IMR-90 (cell line): ENCODE measurements at regions not wholly inside any gene's neighbourhood (a gene's known extent, or its start where the extent isn't known, plus 50 kb on each side); places are given as distances from the start of the nearest gene placed in this dataset.

ENCODE experiments used
- ATAC-seq: fragments of 200-7000 bp; cut with Tn5 transposase; 2 replicates; pipeline ENCODE4 v1.9.1; 2020; ENCODE audit warnings: low read depth, mild to moderate bottlenecking, moderate library complexity
- BruUV-seq: library from RNA; stranded (reverse); fragments of 400-500 nt; replicated peaks from 2 replicates; lab custom pipeline; 2021; lab: Mats Ljungman, UMichigan
- CTCF ChIA-PET: fragments of 300-600 bp; formaldehyde crosslinking; extraction: SDS; loops from one replicate; lab custom pipeline; 2021; ENCODE audit warnings: antibody characterized with exemption; lab: Yijun Ruan, JAX
- POLR2A ChIA-PET: fragments of 300-600 bp; sonication (Branson Sonifier 250); formaldehyde crosslinking; loops from one replicate; lab custom pipeline; 2022; ENCODE audit warnings: antibody characterized with exemption; ENCODE audit not compliant: unreplicated experiment; lab: Charles Lee
- DNase-seq: peaks from one replicate; pipeline ENCODE4 v3.0.0; 2013
- H2AFZ ChIP-seq: replicated peaks from 2 replicates; pipeline ENCODE3; 2013; ENCODE audit warnings: low read length, mild to moderate bottlenecking; ENCODE audit not compliant: poor library complexity
- H2AK5ac ChIP-seq: 2 replicates; pipeline ENCODE4 v1.6.1; 2013; ENCODE audit warnings: low read depth, low read length, inconsistent platforms
- H2AK9ac ChIP-seq: replicated peaks from 2 replicates; pipeline ENCODE3; 2013; ENCODE audit warnings: mild to moderate bottlenecking, low read depth, low read length, moderate library complexity; ENCODE audit not compliant: poor library complexity
- H2BK120ac ChIP-seq: 2 replicates; pipeline ENCODE4 v1.6.1; 2013; ENCODE audit warnings: low read depth, low read length, inconsistent platforms
- H2BK15ac ChIP-seq: 3 replicates; pipeline ENCODE4 v1.6.1; 2013; ENCODE audit warnings: low read depth, low read length, inconsistent platforms
- H2BK20ac ChIP-seq: 2 replicates; pipeline ENCODE4 v1.6.1; 2013; ENCODE audit warnings: low read depth, mild to moderate bottlenecking, inconsistent platforms, low read length, moderate library complexity
- H2BK5ac ChIP-seq: 2 replicates; pipeline ENCODE4 v1.6.1; 2013; ENCODE audit warnings: mild to moderate bottlenecking, low read depth, low read length, inconsistent platforms; ENCODE audit not compliant: poor library complexity, severe bottlenecking
- H3K14ac ChIP-seq: replicated peaks from 2 replicates; pipeline ENCODE4 v1.6.1; 2013; ENCODE audit warnings: low read depth, low read length, inconsistent platforms
- H3K18ac ChIP-seq: 2 replicates; pipeline ENCODE4 v1.6.1; 2013; ENCODE audit warnings: low read depth, low read length, control low read depth
- H3K23ac ChIP-seq: 2 replicates; pipeline ENCODE4 v1.6.1; 2013; ENCODE audit warnings: low read depth, low read length, inconsistent platforms
- H3K27ac ChIP-seq: 2 replicates; pipeline ENCODE4 v1.5.1; 2013; ENCODE audit warnings: mild to moderate bottlenecking, control low read depth, low read length; ENCODE audit not compliant: insufficient read depth
- H3K27me3 ChIP-seq: 2 replicates; pipeline ENCODE4 v1.6.1; 2013; ENCODE audit warnings: low read length; ENCODE audit not compliant: control insufficient read depth, insufficient read depth
- H3K36me3 ChIP-seq: 2 replicates; pipeline ENCODE4 v1.6.1; 2013; ENCODE audit warnings: low read length, mixed read lengths; ENCODE audit not compliant: control insufficient read depth, insufficient read depth
- H3K4ac ChIP-seq: 2 replicates; pipeline ENCODE4 v1.6.1; 2013; ENCODE audit warnings: low read depth, low read length, inconsistent platforms
- H3K4me1 ChIP-seq: 2 replicates; pipeline ENCODE4 v1.6.1; 2013; ENCODE audit warnings: low read length, mixed read lengths; ENCODE audit not compliant: control insufficient read depth, insufficient read depth
- H3K4me2 ChIP-seq: 2 replicates; pipeline ENCODE4 v1.6.1; 2013; ENCODE audit warnings: low read depth, mild to moderate bottlenecking, control low read depth, low read length, moderate library complexity
- H3K4me3 ChIP-seq: 2 replicates; pipeline ENCODE4 v1.5.1; 2013; ENCODE audit warnings: low read depth, mild to moderate bottlenecking, control low read depth, low read length, moderate library complexity; ENCODE audit not compliant: insufficient read depth
- H3K56ac ChIP-seq: 2 replicates; pipeline ENCODE4 v1.6.1; 2013; ENCODE audit warnings: low read length, inconsistent platforms; ENCODE audit not compliant: insufficient read depth; ENCODE audit errors: extremely low read depth
- H3K79me1 ChIP-seq, 2 experiments: 2 replicates each; pipeline ENCODE4 v1.6.1; 2013; ENCODE audit warnings: low read length in 2 of 2, inconsistent platforms in 1 of 2, low read depth in 1 of 2
- H3K9ac ChIP-seq: 2 replicates; pipeline ENCODE4 v1.6.1; 2013; ENCODE audit warnings: low read depth, low read length, control low read depth
- H3K9me1 ChIP-seq: 2 replicates; pipeline ENCODE4 v1.6.1; 2013; ENCODE audit warnings: low read length, inconsistent platforms; ENCODE audit not compliant: insufficient read depth
- H3K9me3 ChIP-seq: 2 replicates; pipeline ENCODE4 v1.6.1; 2013; ENCODE audit warnings: low read length; ENCODE audit not compliant: control insufficient read depth, insufficient read depth
- H4K20me1 ChIP-seq: 2 replicates; pipeline ENCODE4 v1.6.1; 2013; ENCODE audit warnings: low read length, inconsistent platforms; ENCODE audit not compliant: insufficient read depth
- H4K5ac ChIP-seq: 2 replicates; pipeline ENCODE4 v1.6.1; 2013; ENCODE audit warnings: mild to moderate bottlenecking, low read depth, low read length, control low read depth
- H4K8ac ChIP-seq, 2 experiments: 2 replicates each; pipeline ENCODE4 v1.6.1; 2013; ENCODE audit warnings: low read depth in 2 of 2, low read length in 2 of 2, control low read depth in 1 of 2, inconsistent platforms in 1 of 2
- H4K91ac ChIP-seq: 2 replicates; pipeline ENCODE4 v1.6.1; 2013; ENCODE audit warnings: low read depth, low read length, inconsistent platforms; ENCODE audit not compliant: insufficient read depth
- BHLHE40 ChIP-seq: fragments of 150-350 bp; IDR thresholded peaks from 2 replicates; pipeline ENCODE4 v1.6.1; 2016; ENCODE audit warnings: mild to moderate bottlenecking, low read depth, low read length
- CEBPB ChIP-seq: IDR thresholded peaks from 2 replicates; pipeline ENCODE4 v1.6.1; 2012; ENCODE audit warnings: low read depth, low read length, improper control_type of control experiment
- CHD1 ChIP-seq: IDR thresholded peaks from 2 replicates; pipeline ENCODE4 v1.6.1; 2012; ENCODE audit warnings: low read depth, low read length, improper control_type of control experiment
- ELK1 ChIP-seq: fragments of 150-350 bp; IDR thresholded peaks from 2 replicates; pipeline ENCODE4 v1.6.1; 2016; ENCODE audit warnings: low read depth, mild to moderate bottlenecking, low read length, moderate library complexity, borderline replicate concordance
- FOS ChIP-seq: fragments of 150-350 bp; IDR thresholded peaks from 2 replicates; pipeline ENCODE4 v1.6.1; 2016; ENCODE audit warnings: low read depth, low read length
- MAZ ChIP-seq: IDR thresholded peaks from 2 replicates; pipeline ENCODE4 v1.6.1; 2012; ENCODE audit warnings: low read depth, mild to moderate bottlenecking, low read length, improper control_type of control experiment, moderate library complexity, borderline replicate concordance
- MXI1 ChIP-seq: IDR thresholded peaks from 2 replicates; pipeline ENCODE4 v1.6.1; 2012; ENCODE audit warnings: low read depth, mild to moderate bottlenecking, low read length, moderate library complexity, borderline replicate concordance
- NFE2L2 ChIP-seq: fragments of 150-350 bp; IDR thresholded peaks from 2 replicates; pipeline ENCODE4 v1.6.1; 2016; ENCODE audit warnings: low read depth, mild to moderate bottlenecking, low read length
- RCOR1 ChIP-seq: IDR thresholded peaks from 2 replicates; pipeline ENCODE4 v1.6.1; 2012; ENCODE audit warnings: mild to moderate bottlenecking, low read length, improper control_type of control experiment; ENCODE audit not compliant: insufficient replicate concordance
- RFX5 ChIP-seq: IDR thresholded peaks from 2 replicates; pipeline ENCODE4 v1.8.0; 2012; ENCODE audit warnings: low read depth, mild to moderate bottlenecking, low read length, moderate library complexity
- WGBS, 2 experiments: methylation state at CpG; one replicate each; pipeline versions ENCODE4 v1.1.5 to v1.1.7; 2013; ENCODE audit warnings: missing lambda C conversion rate in 2 of 2; ENCODE audit not compliant: insufficient read length in 1 of 2; ENCODE audit errors: extremely low coverage in 2 of 2; 5-methylcytosine and 5-hydroxymethylcytosine counted together
- dilution Hi-C: fragments of 300-500 bp; cut with HindIII; formaldehyde crosslinking; loops from one replicate; pipeline ENCODE4 v1.14.3; 2018; ENCODE audit warnings: low sequenced_read_pairs; ENCODE audit not compliant: unreplicated experiment
- in situ Hi-C: fragments of 300-500 bp; cut with MboI; formaldehyde crosslinking; loops from 3 replicates; pipeline ENCODE4 v1.14.3; 2019; ENCODE audit warnings: low sequenced_read_pairs, inconsistent platforms, mixed read lengths
- intact Hi-C: fragments of 100-400 bp; cut with micrococcal nuclease; formaldehyde crosslinking; loops from 2 replicates; pipeline ENCODE4 v1.10.0; 2022
- TF ChIP-seq, protein P1 (sequence below): conservative IDR thresholded peaks from 2 replicates; pipeline ENCODE4 v1.5.1; 2012; ENCODE audit warnings: mild to moderate bottlenecking, low read depth, low read length, improper control_type of control experiment
- TF ChIP-seq, protein P2 (sequence below): fragments of 150-350 bp; IDR thresholded peaks from 2 replicates; pipeline ENCODE4 v1.6.1; 2017; ENCODE audit warnings: mild to moderate bottlenecking, antibody characterized with exemption, low read length, low read depth

- H4K8ac ChIP-seq: no peak overlapping the region
- intact Hi-C loops: no loop called here
- H3K9me1 ChIP-seq: no peaks in the 10 kb centered on the region
- no peak for TF ChIP-seq ELK1
- no peak for TF ChIP-seq FOS
- no peak for TF ChIP-seq BHLHE40
- no peak for TF ChIP-seq MXI1
- TF ChIP-seq CEBPB: no peak
- no peak for TF ChIP-seq CHD1
- TF ChIP-seq, protein P1, sequence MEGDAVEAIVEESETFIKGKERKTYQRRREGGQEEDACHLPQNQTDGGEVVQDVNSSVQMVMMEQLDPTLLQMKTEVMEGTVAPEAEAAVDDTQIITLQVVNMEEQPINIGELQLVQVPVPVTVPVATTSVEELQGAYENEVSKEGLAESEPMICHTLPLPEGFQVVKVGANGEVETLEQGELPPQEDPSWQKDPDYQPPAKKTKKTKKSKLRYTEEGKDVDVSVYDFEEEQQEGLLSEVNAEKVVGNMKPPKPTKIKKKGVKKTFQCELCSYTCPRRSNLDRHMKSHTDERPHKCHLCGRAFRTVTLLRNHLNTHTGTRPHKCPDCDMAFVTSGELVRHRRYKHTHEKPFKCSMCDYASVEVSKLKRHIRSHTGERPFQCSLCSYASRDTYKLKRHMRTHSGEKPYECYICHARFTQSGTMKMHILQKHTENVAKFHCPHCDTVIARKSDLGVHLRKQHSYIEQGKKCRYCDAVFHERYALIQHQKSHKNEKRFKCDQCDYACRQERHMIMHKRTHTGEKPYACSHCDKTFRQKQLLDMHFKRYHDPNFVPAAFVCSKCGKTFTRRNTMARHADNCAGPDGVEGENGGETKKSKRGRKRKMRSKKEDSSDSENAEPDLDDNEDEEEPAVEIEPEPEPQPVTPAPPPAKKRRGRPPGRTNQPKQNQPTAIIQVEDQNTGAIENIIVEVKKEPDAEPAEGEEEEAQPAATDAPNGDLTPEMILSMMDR: no peak
- TF ChIP-seq RCOR1: no peak
- no peak for TF ChIP-seq MAZ
- TF ChIP-seq RFX5: no peak
- TF ChIP-seq, protein P2, sequence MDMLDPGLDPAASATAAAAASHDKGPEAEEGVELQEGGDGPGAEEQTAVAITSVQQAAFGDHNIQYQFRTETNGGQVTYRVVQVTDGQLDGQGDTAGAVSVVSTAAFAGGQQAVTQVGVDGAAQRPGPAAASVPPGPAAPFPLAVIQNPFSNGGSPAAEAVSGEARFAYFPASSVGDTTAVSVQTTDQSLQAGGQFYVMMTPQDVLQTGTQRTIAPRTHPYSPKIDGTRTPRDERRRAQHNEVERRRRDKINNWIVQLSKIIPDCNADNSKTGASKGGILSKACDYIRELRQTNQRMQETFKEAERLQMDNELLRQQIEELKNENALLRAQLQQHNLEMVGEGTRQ: no peak
- no peak for TF ChIP-seq NFE2L2
- POLR2A ChIA-PET: no interaction called here
- H3K4me1 ChIP-seq: no peaks in the 10 kb centered on the region
- no peaks in the 10 kb centered on the region for H3K27me3 ChIP-seq
- DNase-seq: no peak
- no peak overlapping the region for H3K4me3 ChIP-seq
- no peak overlapping the region for H3K14ac ChIP-seq
- H3K4me2 ChIP-seq: no peak overlapping the region
- no TSS peak for BruUV-seq
- no peak overlapping the region for H2BK15ac ChIP-seq
- dilution Hi-C loops: no loop called here
- no peak overlapping the region for H2AK9ac ChIP-seq
- no peaks in the 10 kb centered on the region for H3K36me3 ChIP-seq
- no peak overlapping the region for H3K23ac ChIP-seq
- H3K18ac ChIP-seq: no peak overlapping the region
- no peaks in the 10 kb centered on the region for H4K20me1 ChIP-seq
- no peak overlapping the region for H3K27ac ChIP-seq
- no peaks in the 10 kb centered on the region for H3K79me1 ChIP-seq
- no CpG with 5 or more reads among the region's 2 CpGs for WGBS, 2 experiments
- no peak overlapping the region for H2AK5ac ChIP-seq
- no peak overlapping the region for H2BK20ac ChIP-seq
- H2BK5ac ChIP-seq: no peak overlapping the region
- H4K91ac ChIP-seq: no peak overlapping the region
- in situ Hi-C loops: no loop called here
- H4K5ac ChIP-seq: no peak overlapping the region
- no peak overlapping the region for H3K9ac ChIP-seq
- H2BK120ac ChIP-seq: no peak overlapping the region
- H3K56ac ChIP-seq: no peak overlapping the region
- H3K4ac ChIP-seq: no peak overlapping the region
- ATAC-seq: no peak
- no peak overlapping the region for H2AFZ ChIP-seq
- CTCF ChIA-PET: no interaction called here
- no peaks in the 10 kb centered on the region for H3K9me3 ChIP-seq
Observed at GRCh38 chr2:82275599-82275998, 1971.0 kb upstream of the LRRTM1 start.
